A673 (cell line): ENCODE measurements at regions not wholly inside any gene's neighbourhood (a gene's known extent, or its start where the extent isn't known, plus 50 kb on each side); places are given as distances from the start of the nearest gene placed in this dataset.

ENCODE experiments used
- BruUV-seq: library from RNA; stranded (reverse); fragments of 400-500 nt; replicated peaks from 2 replicates; lab custom pipeline; 2021; lab: Mats Ljungman, UMichigan
- CTCF ChIA-PET: fragments of 300-600 bp; sonication (Branson Sonifier 250); formaldehyde crosslinking; loops from one replicate; lab custom pipeline; 2022; ENCODE audit warnings: antibody characterized with exemption; lab: Charles Lee
- POLR2A ChIA-PET: fragments of 300-600 bp; sonication (Branson Sonifier 250); formaldehyde crosslinking; loops from one replicate; lab custom pipeline; 2022; ENCODE audit warnings: antibody characterized with exemption; ENCODE audit not compliant: low non-redundant PET; lab: Charles Lee
- DNase-seq: peaks from one replicate; pipeline ENCODE4 v3.0.0-alpha.2; 2015; ENCODE audit warnings: low spot score
- H3K27ac ChIP-seq: fragments of 200-600 bp; sonication (generic); 2 replicates; pipeline ENCODE4 v1.5.1; 2016; ENCODE audit warnings: mixed run types, low read depth, mild to moderate bottlenecking, mixed read lengths, antibody characterized with exemption, low read length; ENCODE audit not compliant: poor library complexity, severe bottlenecking
- H3K27me3 ChIP-seq: fragments of 200-600 bp; sonication (generic); replicated peaks from 2 replicates; pipeline ENCODE4 v1.6.1; 2017; ENCODE audit warnings: mixed run types, low read depth, mild to moderate bottlenecking, mixed read lengths, antibody characterized with exemption, low read length; ENCODE audit not compliant: insufficient read depth, poor library complexity
- H3K36me3 ChIP-seq: fragments of 200-600 bp; sonication (generic); 2 replicates; pipeline ENCODE4 v1.6.1; 2016; ENCODE audit warnings: mixed run types, mild to moderate bottlenecking, mixed read lengths, antibody characterized with exemption, low read length; ENCODE audit not compliant: insufficient read depth, poor library complexity, severe bottlenecking
- H3K4me1 ChIP-seq: fragments of 200-600 bp; sonication (generic); 2 replicates; pipeline ENCODE4 v1.6.1; 2017; ENCODE audit warnings: mixed run types, mild to moderate bottlenecking, mixed read lengths, antibody characterized with exemption, low read length; ENCODE audit not compliant: insufficient read depth, poor library complexity, severe bottlenecking
- H3K4me3 ChIP-seq: fragments of 200-600 bp; sonication (generic); 2 replicates; pipeline ENCODE4 v1.5.1; 2016; ENCODE audit warnings: low read depth, mixed run types, mild to moderate bottlenecking, mixed read lengths, low read length; ENCODE audit not compliant: poor library complexity, severe bottlenecking
- H3K9me3 ChIP-seq: fragments of 200-600 bp; sonication (generic); 2 replicates; pipeline ENCODE4 v1.6.1; 2016; ENCODE audit warnings: mixed run types, low read depth, mild to moderate bottlenecking, mixed read lengths, antibody characterized with exemption, low read length; ENCODE audit not compliant: poor library complexity, severe bottlenecking
- EZH2 ChIP-seq: fragments of 200-600 bp; sonication (generic); IDR thresholded peaks from 2 replicates; pipeline ENCODE4 v1.6.1; 2017; ENCODE audit warnings: borderline replicate concordance, low read depth, mild to moderate bottlenecking, mixed read lengths, antibody characterized with exemption, low read length; ENCODE audit not compliant: poor library complexity, severe bottlenecking
- intact Hi-C: fragments of 100-400 bp; cut with micrococcal nuclease; formaldehyde crosslinking; loops from one replicate; pipeline ENCODE4 v1.10.0; 2022; ENCODE audit not compliant: unreplicated experiment
- TF ChIP-seq, protein P1 (sequence below): fragments of 300-800, 200-600 bp; sonication (generic); conservative IDR thresholded peaks from 2 replicates; pipeline ENCODE4 v1.5.1; 2017; ENCODE audit warnings: low read depth, mild to moderate bottlenecking, antibody characterized with exemption, low read length, moderate library complexity, mixed read lengths

DNA sequence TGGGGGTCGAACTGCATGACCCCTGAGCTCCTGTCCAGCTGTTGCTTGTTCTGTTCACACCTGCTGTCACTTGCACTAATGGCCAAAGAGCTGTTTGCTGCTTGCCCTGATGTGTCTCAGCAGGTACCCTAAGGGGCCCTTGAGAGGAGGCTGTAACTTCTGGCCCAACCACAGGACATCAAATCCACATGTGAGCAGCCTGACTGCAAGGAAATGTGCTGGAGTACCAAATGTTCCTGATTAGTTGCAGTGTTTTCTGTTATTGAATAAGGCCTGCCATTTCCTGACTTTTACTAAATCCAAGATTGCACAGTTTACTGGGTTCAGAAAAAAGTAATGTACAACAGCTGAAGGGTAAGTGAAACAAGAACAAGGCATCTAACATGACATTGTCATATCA lies 91.7 kb upstream of the IL6 start:
- ChIA-PET POLR2A (interaction anchor here (0.5 kb wide), 1 partner anchor 19 kb away, joined by 3 read pairs; no protein-coding TSS in a partner anchor), CTCF (no interaction called here)
- H3K4me1 ChIP-seq: no peaks in the 10 kb centered on the region
- no peaks in the 10 kb centered on the region for H3K36me3 ChIP-seq
- H3K4me3 ChIP-seq: no peak overlapping the region
- intact Hi-C loops: no loop called here
- no peaks in the 10 kb centered on the region for H3K9me3 ChIP-seq
- H3K27me3 ChIP-seq: no peaks in the 10 kb centered on the region
- no TSS peak for BruUV-seq
- TF ChIP-seq, protein P1, sequence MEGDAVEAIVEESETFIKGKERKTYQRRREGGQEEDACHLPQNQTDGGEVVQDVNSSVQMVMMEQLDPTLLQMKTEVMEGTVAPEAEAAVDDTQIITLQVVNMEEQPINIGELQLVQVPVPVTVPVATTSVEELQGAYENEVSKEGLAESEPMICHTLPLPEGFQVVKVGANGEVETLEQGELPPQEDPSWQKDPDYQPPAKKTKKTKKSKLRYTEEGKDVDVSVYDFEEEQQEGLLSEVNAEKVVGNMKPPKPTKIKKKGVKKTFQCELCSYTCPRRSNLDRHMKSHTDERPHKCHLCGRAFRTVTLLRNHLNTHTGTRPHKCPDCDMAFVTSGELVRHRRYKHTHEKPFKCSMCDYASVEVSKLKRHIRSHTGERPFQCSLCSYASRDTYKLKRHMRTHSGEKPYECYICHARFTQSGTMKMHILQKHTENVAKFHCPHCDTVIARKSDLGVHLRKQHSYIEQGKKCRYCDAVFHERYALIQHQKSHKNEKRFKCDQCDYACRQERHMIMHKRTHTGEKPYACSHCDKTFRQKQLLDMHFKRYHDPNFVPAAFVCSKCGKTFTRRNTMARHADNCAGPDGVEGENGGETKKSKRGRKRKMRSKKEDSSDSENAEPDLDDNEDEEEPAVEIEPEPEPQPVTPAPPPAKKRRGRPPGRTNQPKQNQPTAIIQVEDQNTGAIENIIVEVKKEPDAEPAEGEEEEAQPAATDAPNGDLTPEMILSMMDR: no peak
- no peak for TF ChIP-seq EZH2
- no peak for DNase-seq
- no peak overlapping the region for H3K27ac ChIP-seq

DNA sequence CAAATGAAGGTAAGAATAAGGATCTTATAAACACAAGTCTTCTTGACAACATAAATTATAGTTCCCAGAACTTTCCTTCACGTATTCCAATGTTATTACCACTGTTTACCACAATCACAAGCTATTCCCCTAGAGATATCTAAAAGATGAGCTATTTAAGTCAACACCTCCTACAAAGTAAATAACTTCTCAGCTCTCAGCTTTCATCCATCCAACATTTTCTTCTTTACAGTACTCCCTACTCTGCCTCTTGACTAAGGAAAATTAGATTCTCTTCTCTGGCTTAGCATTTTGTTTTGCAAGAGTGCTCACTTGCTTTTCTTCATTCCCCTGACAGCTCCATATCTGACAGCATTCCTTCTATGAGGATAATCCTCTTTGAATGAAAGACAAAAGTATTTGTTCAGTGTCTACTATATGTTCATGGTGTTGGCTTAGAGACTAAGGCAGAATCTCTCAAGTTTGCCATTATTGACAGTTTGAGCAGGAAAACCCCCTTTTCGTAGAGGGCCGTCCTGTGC lies 93.0 kb upstream of the IL6 start:
- Histone ChIP-seq H3K36me3 (no peaks in the 10 kb centered on the region), H3K27me3 (no peaks in the 10 kb centered on the region), H3K27ac (no peak overlapping the region), H3K9me3 (no peaks in the 10 kb centered on the region), H3K4me3 (no peak overlapping the region), H3K4me1 (no peaks in the 10 kb centered on the region)
- intact Hi-C loops: no loop called here
- BruUV-seq: no TSS peak
- TF ChIP-seq, protein P1: no peak
- TF ChIP-seq EZH2: no peak
- CTCF ChIA-PET: no interaction called here
- POLR2A ChIA-PET: no interaction called here
- no peak for DNase-seq

DNA sequence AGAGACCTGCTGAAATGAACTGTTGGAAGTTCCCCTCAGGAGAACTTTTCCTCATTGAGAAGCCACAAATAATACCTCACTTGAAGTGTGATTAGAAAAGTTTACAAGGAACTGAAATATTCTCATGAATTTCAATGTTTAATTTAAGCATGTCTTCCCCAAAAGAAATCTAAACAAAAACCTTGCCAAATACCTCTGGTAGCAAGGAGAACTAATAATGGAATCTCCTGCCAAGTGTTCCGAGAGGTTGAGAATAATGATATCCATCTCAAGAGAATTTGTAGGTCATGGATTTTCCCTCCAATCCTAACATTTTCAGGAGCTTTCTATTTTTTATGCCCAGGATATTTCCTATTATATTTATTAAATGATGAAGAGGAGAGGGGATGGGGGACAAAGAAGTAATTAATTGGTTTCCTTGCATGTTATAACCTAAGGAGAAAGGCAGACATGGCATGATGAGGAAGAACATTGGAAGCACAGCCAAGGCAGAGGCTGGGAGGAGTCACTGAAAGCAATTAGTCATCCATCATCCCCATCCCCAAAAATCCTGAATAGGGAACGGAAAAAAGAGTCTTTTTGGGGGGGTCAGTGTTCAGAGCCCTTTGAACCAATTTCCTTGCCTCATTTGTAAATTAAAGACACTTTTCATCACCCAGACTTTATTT lies 93.6 kb upstream of the IL6 start:
- Histone ChIP-seq H3K4me3 (no peak overlapping the region), H3K27me3 (no peaks in the 10 kb centered on the region), H3K9me3 (no peaks in the 10 kb centered on the region), H3K36me3 (no peaks in the 10 kb centered on the region), H3K27ac (no peak overlapping the region), H3K4me1 (no peaks in the 10 kb centered on the region)
- POLR2A ChIA-PET: no interaction called here
- TF ChIP-seq EZH2: no peak
- TF ChIP-seq, protein P1: no peak
- intact Hi-C loops: no loop called here
- CTCF ChIA-PET: no interaction called here
- no peak for DNase-seq
- no TSS peak for BruUV-seq
